Stomach smooth muscle (tissue), 2 donors: ENCODE measurements at regions not wholly inside any gene's neighbourhood (a gene's known extent, or its start where the extent isn't known, plus 50 kb on each side); places are given as distances from the start of the nearest gene placed in this dataset.
"Not testable (repeated sequence)": the region's sequence is repeated elsewhere in the genome, so short reads cannot be mapped to it uniquely, and the experiment has no call there.

Experiments used
- H3K27ac ChIP-seq: one replicate; pipeline ENCODE4 v1.7.0; 2013; ENCODE audit warnings: mild to moderate bottlenecking, low read length, inconsistent platforms
- H3K27me3 ChIP-seq, 2 donors: one replicate each; pipeline ENCODE4 v1.7.0; 2013; ENCODE audit warnings: low read length in 2 of 2; ENCODE audit not compliant: insufficient read depth in 2 of 2, control insufficient read depth in 1 of 2
- H3K36me3 ChIP-seq, 2 donors: one replicate each; pipeline ENCODE4 v1.7.0; 2013; ENCODE audit warnings: low read length in 2 of 2; ENCODE audit not compliant: control insufficient read depth in 2 of 2, insufficient read depth in 2 of 2
- H3K4me1 ChIP-seq: one replicate; pipeline ENCODE4 v1.7.0; 2013; ENCODE audit warnings: low read length; ENCODE audit not compliant: control insufficient read depth, insufficient read depth
- H3K4me3 ChIP-seq, 2 donors: one replicate each; pipeline ENCODE4 v1.7.0; 2013; ENCODE audit warnings: low read length in 2 of 2
- H3K9ac ChIP-seq, 2 donors: one replicate each; pipeline ENCODE4 v1.7.0; 2013; ENCODE audit warnings: low read length in 2 of 2, mild to moderate bottlenecking in 1 of 2
- H3K9me3 ChIP-seq, 2 donors: one replicate each; pipeline ENCODE4 v1.7.0; 2013; ENCODE audit warnings: low read length in 2 of 2; ENCODE audit not compliant: control insufficient read depth in 2 of 2
- donor health status: healthy.
- donor health status: Pancreatic carcinoma.

- H3K4me3 ChIP-seq, result no peak overlapping the region
- H3K36me3 ChIP-seq, result no peaks in the 10 kb centered on the region
- no peaks in the 10 kb centered on the region for H3K27me3 ChIP-seq
- no peaks in the 10 kb centered on the region for H3K4me1 ChIP-seq
- no peak overlapping the region for H3K27ac ChIP-seq
- no peaks in the 10 kb centered on the region for H3K9me3 ChIP-seq
- no peak overlapping the region for H3K9ac ChIP-seq
Observed at GRCh38 chr14:42517806-42518500, 911.3 kb downstream of the LRFN5 start.

GRCh38 chr14:42513837-42514236 is 907.2 kb downstream of the LRFN5 start:
- Histone ChIP-seq H3K27me3 (no peaks in the 10 kb centered on the region), H3K9me3 (no peaks in the 10 kb centered on the region), H3K4me3 (no peak overlapping the region), H3K4me1 (no peaks in the 10 kb centered on the region), H3K9ac (no peak overlapping the region), H3K27ac (no peak overlapping the region), H3K36me3 (no peaks in the 10 kb centered on the region)

- H3K4me1 ChIP-seq, result no peaks in the 10 kb centered on the region
- no peak overlapping the region for H3K9ac ChIP-seq
- no peak overlapping the region for H3K4me3 ChIP-seq
- no peak overlapping the region for H3K27ac ChIP-seq
- no peaks in the 10 kb centered on the region for H3K9me3 ChIP-seq
- H3K27me3 ChIP-seq, result no peaks in the 10 kb centered on the region
- no peaks in the 10 kb centered on the region for H3K36me3 ChIP-seq
Observed at GRCh38 chr14:42510071-42510470, 903.4 kb downstream of the LRFN5 start.

- Histone ChIP-seq H3K9ac (no peak overlapping the region), H3K4me1 (no peaks in the 10 kb centered on the region), H3K9me3 (no peaks in the 10 kb centered on the region), H3K4me3 (no peak overlapping the region), H3K27ac (no peak overlapping the region), H3K27me3 (no peaks in the 10 kb centered on the region), H3K36me3 (no peaks in the 10 kb centered on the region)
Observed at GRCh38 chr14:42508209-42508946, 901.7 kb downstream of the LRFN5 start.

DNA sequence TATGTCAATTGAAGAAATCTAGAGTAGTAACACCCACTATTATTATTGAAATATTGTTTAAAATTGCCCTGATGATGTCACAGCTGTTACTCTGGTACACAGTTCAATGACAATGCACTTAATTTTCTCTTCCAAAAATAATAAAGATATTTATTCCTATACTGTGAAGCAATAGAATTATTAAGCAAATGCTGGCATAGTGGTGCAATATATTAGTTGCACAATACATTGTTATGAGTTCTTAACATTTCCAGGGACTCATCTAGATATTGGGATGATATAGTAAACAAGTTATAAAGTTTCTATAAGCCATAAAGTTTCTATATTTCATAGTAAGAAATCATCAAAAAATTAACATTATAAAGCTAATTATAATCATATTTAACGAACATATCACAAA is 897.8 kb downstream of the LRFN5 start:
- Histone ChIP-seq H3K27me3 (no peaks in the 10 kb centered on the region), H3K4me1 (no peaks in the 10 kb centered on the region), H3K9ac (no peak overlapping the region), H3K4me3 (no peak overlapping the region), H3K36me3 (no peaks in the 10 kb centered on the region), H3K9me3 (no peaks in the 10 kb centered on the region), H3K27ac (no peak overlapping the region)

DNA sequence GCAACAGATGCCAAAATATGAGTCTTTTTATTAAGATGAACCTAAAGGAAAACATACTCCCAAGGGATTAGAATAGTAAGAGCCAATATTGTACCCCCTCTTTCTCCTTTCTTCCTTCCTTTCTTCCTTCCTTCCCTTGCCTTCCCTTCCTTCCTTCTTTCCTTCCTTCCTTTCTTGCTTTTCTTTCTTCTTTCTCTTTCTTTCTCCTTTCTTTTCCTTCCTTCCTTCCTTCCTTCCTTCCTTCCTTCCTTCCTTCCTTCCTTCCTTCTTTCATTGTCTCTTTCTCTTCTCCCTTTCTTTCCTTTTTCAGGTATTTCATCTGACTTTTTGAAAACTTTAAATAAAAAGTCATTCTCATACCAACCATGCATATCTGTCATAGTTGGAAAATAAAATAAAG is 892.5 kb downstream of the LRFN5 start:
- Histone ChIP-seq H3K9me3 (peaks cover 0 to 2% of the 10 kb centered on the region in 2 donors), H3K27me3 (no peaks in the 10 kb centered on the region), H3K9ac (no peak overlapping the region), H3K36me3 (no peaks in the 10 kb centered on the region), H3K27ac (no peak overlapping the region), H3K4me3 (no peak overlapping the region), H3K4me1 (no peaks in the 10 kb centered on the region)

GRCh38 chr14:42490536-42490935 is 883.9 kb downstream of the LRFN5 start:
- Histone ChIP-seq H3K36me3 (no peaks in the 10 kb centered on the region), H3K9ac (no peak overlapping the region), H3K4me1 (no peaks in the 10 kb centered on the region), H3K27me3 (no peaks in the 10 kb centered on the region), H3K4me3 (no peak overlapping the region), H3K9me3 (no peaks in the 10 kb centered on the region), H3K27ac (no peak overlapping the region)

DNA sequence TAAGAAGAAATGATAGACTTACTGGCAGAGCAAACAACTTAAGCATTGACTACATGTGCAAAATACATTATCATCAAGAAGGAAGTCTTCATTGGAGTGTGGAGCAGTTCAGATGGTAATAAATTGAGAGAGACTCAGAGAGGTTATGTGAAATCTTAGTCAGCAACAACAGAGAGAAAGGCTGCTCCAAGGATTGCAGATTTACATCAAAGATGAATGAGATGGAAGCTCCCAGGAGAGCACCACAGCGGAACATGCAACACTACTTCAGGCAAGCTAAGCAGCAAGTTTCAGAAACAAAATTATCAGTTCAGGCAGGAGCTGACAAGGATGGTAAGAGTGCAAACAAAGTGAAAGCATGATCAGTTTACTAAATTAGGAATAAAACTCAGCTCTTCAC is 882.3 kb downstream of the LRFN5 start:
- H3K4me1 ChIP-seq, result no peaks in the 10 kb centered on the region
- H3K4me3 ChIP-seq, result no peak overlapping the region
- no peaks in the 10 kb centered on the region for H3K9me3 ChIP-seq
- H3K9ac ChIP-seq, result no peak overlapping the region
- H3K27ac ChIP-seq, result no peak overlapping the region
- H3K36me3 ChIP-seq, result no peaks in the 10 kb centered on the region
- H3K27me3 ChIP-seq, result no peaks in the 10 kb centered on the region

DNA sequence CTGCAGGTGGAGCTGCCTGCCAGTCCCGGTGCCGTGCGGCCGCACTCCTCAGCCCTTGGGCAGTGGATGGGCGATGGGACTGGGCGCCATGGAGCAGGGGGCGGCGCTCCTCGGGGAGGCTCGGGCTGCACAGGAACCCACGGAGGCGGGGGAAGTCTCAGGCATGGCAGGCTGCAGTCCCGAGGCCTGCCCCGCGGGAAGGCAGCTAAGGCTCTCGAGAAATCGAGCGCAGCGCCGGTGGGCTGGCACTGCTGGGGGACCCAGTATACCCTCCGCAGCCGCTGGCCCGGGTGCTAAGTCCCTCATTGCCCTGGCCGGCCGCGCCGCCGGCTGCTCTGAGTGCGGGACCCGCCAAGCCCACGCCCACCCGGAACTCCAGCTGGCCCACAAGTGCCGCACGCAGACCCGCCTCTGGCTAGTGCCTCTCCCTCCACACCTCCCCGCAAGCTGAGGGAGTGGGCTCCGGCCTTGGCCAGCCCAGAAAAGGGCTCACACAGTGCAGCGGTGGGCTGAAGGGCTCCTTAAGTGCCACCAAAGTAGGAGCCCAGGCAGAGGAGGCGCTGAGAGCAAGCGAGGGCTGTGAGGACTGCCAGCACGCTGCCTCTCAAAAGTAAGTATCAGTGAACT is 875.8 kb downstream of the LRFN5 start:
- not testable (repeated sequence) for H3K4me1 ChIP-seq, H3K27me3 ChIP-seq, H3K9me3 ChIP-seq, H3K9ac ChIP-seq, H3K36me3 ChIP-seq, H3K27ac ChIP-seq, H3K4me3 ChIP-seq

DNA sequence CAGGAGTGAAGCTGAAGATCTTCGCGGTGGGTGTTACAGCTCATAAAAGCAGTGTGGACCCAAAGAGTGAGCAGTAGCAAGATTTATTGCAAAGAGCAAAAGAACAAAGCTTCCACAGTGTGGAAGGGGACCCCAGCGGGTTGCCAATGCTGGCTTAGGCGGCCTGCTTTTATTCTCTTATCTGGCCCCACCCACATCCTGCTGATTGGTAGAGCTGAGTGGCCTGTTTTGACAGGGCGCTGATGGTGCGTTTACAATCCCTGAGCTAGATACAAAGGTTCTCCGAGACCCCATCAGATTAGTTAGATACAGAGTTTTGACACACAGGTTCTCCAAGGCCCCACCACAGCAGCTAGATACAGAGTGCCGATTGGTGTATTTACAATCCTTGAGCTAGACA is 875.0 kb downstream of the LRFN5 start:
- H3K4me3 ChIP-seq, H3K36me3 ChIP-seq, H3K27me3 ChIP-seq, H3K9ac ChIP-seq, H3K9me3 ChIP-seq, H3K4me1 ChIP-seq, H3K27ac ChIP-seq: not testable (repeated sequence)

DNA sequence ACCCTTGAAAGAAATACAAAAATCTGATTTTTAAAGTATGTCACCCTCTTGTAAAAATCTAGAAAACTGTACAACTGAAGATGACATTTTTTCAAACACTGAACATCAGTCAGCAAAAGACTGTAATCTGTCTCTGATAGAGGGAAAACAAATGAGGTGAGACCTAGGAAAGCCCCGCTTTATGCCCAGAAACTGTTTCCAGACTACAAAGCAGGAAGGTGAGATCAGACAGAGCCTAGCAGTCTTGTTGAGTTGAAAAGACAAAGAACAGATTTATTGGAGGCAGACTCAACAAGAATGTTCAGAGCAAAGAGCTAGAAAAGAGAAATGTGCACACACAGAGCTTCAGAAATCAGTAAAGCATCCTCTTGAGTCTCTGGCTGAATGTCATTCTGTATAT is 873.6 kb downstream of the LRFN5 start:
- Histone ChIP-seq H3K9me3 (no peaks in the 10 kb centered on the region), H3K27ac (no peak overlapping the region), H3K36me3 (no peaks in the 10 kb centered on the region), H3K9ac (no peak overlapping the region), H3K27me3 (no peaks in the 10 kb centered on the region), H3K4me3 (no peak overlapping the region), H3K4me1 (no peaks in the 10 kb centered on the region)
